Fibroblast of lung (primary cell): ENCODE measurements at regions not wholly inside any gene's neighbourhood (a gene's known extent, or its start where the extent isn't known, plus 50 kb on each side); places are given as distances from the start of the nearest gene placed in this dataset.

Experiments
- DNase-seq, 2 donors: peaks; one replicate each; pipeline versions ENCODE4 v3.0.0 to v3.0.0-alpha.2; 2010; ENCODE audit warnings: low read depth in 2 of 2
- H2AFZ ChIP-seq: 2 replicates; pipeline ENCODE4 v1.5.1; 2012; ENCODE audit warnings: low read length, control low read depth, inconsistent platforms
- H3K27ac ChIP-seq: 2 replicates; pipeline ENCODE4 v1.5.1; 2011; ENCODE audit warnings: low read length, control low read depth; ENCODE audit not compliant: insufficient read depth
- H3K27me3 ChIP-seq: 2 replicates; pipeline ENCODE4 v1.5.1; 2011; ENCODE audit warnings: mild to moderate bottlenecking, low read length; ENCODE audit not compliant: control insufficient read depth, insufficient read depth
- H3K36me3 ChIP-seq: 2 replicates; pipeline ENCODE4 v1.5.1; 2011; ENCODE audit warnings: low read length; ENCODE audit not compliant: control insufficient read depth, insufficient read depth
- H3K4me1 ChIP-seq: 2 replicates; pipeline ENCODE4 v1.5.1; 2011; ENCODE audit warnings: low read length; ENCODE audit not compliant: control insufficient read depth, insufficient read depth; ENCODE audit errors: extremely low read depth
- H3K4me2 ChIP-seq: 2 replicates; pipeline ENCODE4 v1.5.1; 2011; ENCODE audit warnings: low read length, control low read depth; ENCODE audit not compliant: insufficient read depth; ENCODE audit errors: extremely low read depth
- H3K4me3 ChIP-seq, 4 experiments: fragments of 200-600 bp in 1 of 4; sonication (generic) in 1 of 4; replicated peaks in 1 of 4; 2 replicates each; pipeline ENCODE4 v1.5.1; 2011 to 2016; ENCODE audit warnings: low read length in 4 of 4, low read depth in 3 of 4, mild to moderate bottlenecking in 3 of 4, control low read depth in 2 of 4, inconsistent platforms in 1 of 4, mixed read lengths in 1 of 4; ENCODE audit not compliant: insufficient read depth in 1 of 4; ENCODE audit errors: control extremely low read depth in 1 of 4
- H3K79me2 ChIP-seq: 2 replicates; pipeline ENCODE4 v1.5.1; 2012; ENCODE audit warnings: mild to moderate bottlenecking, low read length, inconsistent platforms; ENCODE audit not compliant: control insufficient read depth, insufficient read depth
- H3K9ac ChIP-seq: 2 replicates; pipeline ENCODE4 v1.5.1; 2011; ENCODE audit warnings: mild to moderate bottlenecking, low read length, control low read depth; ENCODE audit not compliant: insufficient read depth
- H3K9me3 ChIP-seq: 2 replicates; pipeline ENCODE4 v1.5.1; 2012; ENCODE audit warnings: low read depth, low read length; ENCODE audit not compliant: control insufficient read depth, insufficient read depth
- H4K20me1 ChIP-seq: 2 replicates; pipeline ENCODE4 v1.5.1; 2011; ENCODE audit warnings: low read length; ENCODE audit not compliant: control insufficient read depth, insufficient read depth; ENCODE audit errors: extremely low read depth
- CTCF ChIP-seq, 2 donors: IDR thresholded peaks in 1 of 2; conservative IDR thresholded peaks in 1 of 2; 1 replicate in 1 of 2; 2 replicates in 1 of 2; pipeline ENCODE4 v1.5.1; 2011 to 2012; ENCODE audit warnings: low read length in 2 of 2, control low read depth in 1 of 2, inconsistent platforms in 1 of 2, low read depth in 1 of 2, mild to moderate bottlenecking in 1 of 2
- EZH2 ChIP-seq: IDR thresholded peaks from 2 replicates; pipeline ENCODE4 v1.5.1; 2012; ENCODE audit warnings: low read length, control low read depth, mild to moderate bottlenecking; ENCODE audit errors: missing control alignments

DNA sequence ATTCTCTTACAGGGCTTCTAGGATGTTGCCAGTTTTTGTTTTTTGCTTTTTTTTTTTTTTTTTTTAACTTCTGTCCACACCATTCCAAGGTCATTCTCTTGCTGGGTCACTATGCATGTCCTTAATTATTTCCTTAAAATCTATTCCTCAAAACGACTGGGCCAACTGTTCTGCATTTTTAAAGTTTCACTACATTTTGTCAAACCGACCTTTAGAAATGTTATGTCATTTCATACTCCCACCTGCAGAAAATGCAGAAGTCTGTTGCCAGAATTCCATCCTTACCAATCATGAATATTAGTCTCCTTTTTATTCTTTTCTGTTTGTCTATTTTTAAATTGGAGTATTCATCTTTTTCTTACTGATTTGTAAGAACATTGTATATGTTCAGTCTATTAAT, 295.5 kb downstream of the ZSWIM6 start:
- Histone ChIP-seq H3K36me3 (no peaks in the 10 kb centered on the region), H3K4me1 (no peaks in the 10 kb centered on the region), H3K27me3 (no peaks in the 10 kb centered on the region), H3K9ac (no peak overlapping the region), H3K27ac (no peak overlapping the region), H3K4me3 (no peak overlapping the region), H3K79me2 (no peaks in the 10 kb centered on the region), H3K4me2 (no peak overlapping the region), H3K9me3 (no peaks in the 10 kb centered on the region), H4K20me1 (no peaks in the 10 kb centered on the region), H2AFZ (no peak overlapping the region)
- no peak for TF ChIP-seq CTCF (conservative IDR thresholded peaks at IDR 0.05 in 1 of 2, IDR thresholded peaks at IDR 0.05 in 1 of 2; ENCODE audit: low read depth in 1 of 2, low read length in 2 of 2)
- no peak for TF ChIP-seq EZH2
- no peak for DNase-seq

- no peak overlapping the region for H3K27ac ChIP-seq
- no peak for TF ChIP-seq EZH2
- no peak for TF ChIP-seq CTCF (conservative IDR thresholded peaks at IDR 0.05 in 1 of 2, IDR thresholded peaks at IDR 0.05 in 1 of 2; ENCODE audit: low read depth in 1 of 2, low read length in 2 of 2)
- H3K9ac ChIP-seq, result no peak overlapping the region
- no peaks in the 10 kb centered on the region for H3K79me2 ChIP-seq
- H3K36me3 ChIP-seq, result no peaks in the 10 kb centered on the region
- no peak overlapping the region for H2AFZ ChIP-seq
- no peaks in the 10 kb centered on the region for H3K9me3 ChIP-seq
- no peak overlapping the region for H3K4me2 ChIP-seq
- no peak for DNase-seq
- H3K4me3 ChIP-seq, result no peak overlapping the region
- no peaks in the 10 kb centered on the region for H4K20me1 ChIP-seq
- no peaks in the 10 kb centered on the region for H3K27me3 ChIP-seq
- no peaks in the 10 kb centered on the region for H3K4me1 ChIP-seq
Observed at GRCh38 chr5:61630908-61631307, 298.9 kb downstream of the ZSWIM6 start.

DNA sequence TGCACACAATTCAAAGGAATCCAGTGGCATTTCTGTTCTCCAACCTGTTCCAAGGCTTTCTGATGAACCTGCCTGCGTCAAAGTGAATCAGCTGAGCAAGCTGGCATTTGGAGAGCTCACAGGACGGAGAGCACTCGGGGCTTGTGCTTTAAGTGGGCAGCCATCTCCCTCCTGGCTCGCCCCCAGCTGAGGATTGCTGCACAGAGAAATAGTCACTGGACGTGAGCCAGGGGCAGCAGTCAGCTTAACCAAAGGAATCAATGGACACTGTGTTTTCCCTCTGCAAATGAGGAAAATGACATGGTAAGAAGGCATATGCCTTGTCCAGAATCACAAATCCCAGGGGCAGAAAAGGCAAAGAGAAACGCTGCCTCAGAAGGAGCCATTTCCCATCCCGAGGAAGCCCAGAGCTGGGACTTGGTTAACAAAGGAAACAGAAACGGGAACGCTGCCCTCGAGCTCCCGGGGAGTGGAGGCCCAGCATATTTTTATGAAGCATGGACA, 299.4 kb downstream of the ZSWIM6 start:
- Histone ChIP-seq H2AFZ (peak overlapping the region; percentile 75), H3K79me2 (no peaks in the 10 kb centered on the region), H3K27ac (no peak overlapping the region), H3K4me3 (no peak overlapping the region), H3K4me1 (no peaks in the 10 kb centered on the region), H3K9ac (no peak overlapping the region), H4K20me1 (no peaks in the 10 kb centered on the region), H3K4me2 (peak overlapping the region; percentile 48), H3K27me3 (no peaks in the 10 kb centered on the region), H3K9me3 (no peaks in the 10 kb centered on the region), H3K36me3 (no peaks in the 10 kb centered on the region)
- TF ChIP-seq CTCF (conservative IDR thresholded peaks at IDR 0.05 in 1 of 2, IDR thresholded peaks at IDR 0.05 in 1 of 2; ENCODE audit: low read depth in 1 of 2, low read length in 2 of 2) (no peak), EZH2 (no peak)
- DNase-seq, result peak; percentile 38 to 65
